Dendritic cell treated with granulocyte-macrophage colony-stimulating factor and Interleukin-4, amounts not matched to agents 40 ng/mL and 50 ng/mL, for 4 days (primary cell): ENCODE measurements at regions not wholly inside any gene's neighbourhood (a gene's known extent, or its start where the extent isn't known, plus 50 kb on each side); places are given as distances from the start of the nearest gene placed in this dataset.
"Not testable (repeated sequence)": the region's sequence is repeated elsewhere in the genome, so short reads cannot be mapped to it uniquely, and the experiment has no call there.

Source experiments
- H3K27ac Mint-ChIP-seq: one replicate; pipeline ENCODE4 v1.8.0; 2022; ENCODE audit warnings: mild to moderate bottlenecking, mixed read lengths
- H3K27me3 Mint-ChIP-seq: one replicate; pipeline ENCODE4 v1.8.0; 2022; ENCODE audit warnings: mild to moderate bottlenecking, mixed read lengths
- H3K36me3 Mint-ChIP-seq: one replicate; pipeline ENCODE4 v1.8.0; 2022; ENCODE audit warnings: low read depth, mixed read lengths
- H3K4me1 Mint-ChIP-seq: one replicate; pipeline ENCODE4 v1.8.0; 2022; ENCODE audit warnings: low read depth, mixed read lengths
- H3K4me3 Mint-ChIP-seq: one replicate; pipeline ENCODE4 v1.8.0; 2022; ENCODE audit warnings: mild to moderate bottlenecking, moderate library complexity, mixed read lengths
- H3K9me3 Mint-ChIP-seq: one replicate; pipeline ENCODE4 v1.8.0; 2022; ENCODE audit warnings: mixed read lengths
- intact Hi-C: fragments of 100-400 bp; cut with micrococcal nuclease; formaldehyde crosslinking; loops from one replicate; pipeline ENCODE4 v1.15.0; 2022

GRCh38 chr11:107276077-107276476, 181.5 kb downstream of the CWF19L2 start:
- H3K4me3 Mint-ChIP-seq = no peak overlapping the region
- no peaks in the 10 kb centered on the region for H3K27me3 Mint-ChIP-seq
- intact Hi-C loops = no loop called here

GRCh38 chr11:107275632-107276031, 182.0 kb downstream of the CWF19L2 start:
- H3K27ac Mint-ChIP-seq = no peak overlapping the region
- no peaks in the 10 kb centered on the region for H3K4me1 Mint-ChIP-seq
- H3K9me3 Mint-ChIP-seq = peaks cover 20% of the 10 kb centered on the region
- H3K36me3 Mint-ChIP-seq = no peaks in the 10 kb centered on the region
- intact Hi-C loops = no loop called here
- H3K4me3 Mint-ChIP-seq = no peak overlapping the region
- no peaks in the 10 kb centered on the region for H3K27me3 Mint-ChIP-seq

More at GRCh38 chr11:107276077-107276476, 181.5 kb downstream of the CWF19L2 start:
- Mint-ChIP-seq H3K9me3 (peaks cover 20% of the 10 kb centered on the region), H3K36me3 (no peaks in the 10 kb centered on the region), H3K4me1 (no peaks in the 10 kb centered on the region), H3K27ac (no peak overlapping the region)

- H3K27me3 Mint-ChIP-seq = no peaks in the 10 kb centered on the region
- H3K4me3 Mint-ChIP-seq = no peak overlapping the region
- H3K27ac Mint-ChIP-seq = no peak overlapping the region
- H3K4me1 Mint-ChIP-seq = no peaks in the 10 kb centered on the region
- H3K9me3 Mint-ChIP-seq = peaks cover 14% of the 10 kb centered on the region
- H3K36me3 Mint-ChIP-seq = no peaks in the 10 kb centered on the region
- intact Hi-C loops = no loop called here
Observed at GRCh38 chr11:107274138-107274537, 183.5 kb downstream of the CWF19L2 start.

GRCh38 chr11:107272561-107272960, 185.1 kb downstream of the CWF19L2 start:
- Mint-ChIP-seq H3K27me3 (no peaks in the 10 kb centered on the region), H3K27ac (no peak overlapping the region), H3K36me3 (no peaks in the 10 kb centered on the region), H3K4me1 (no peaks in the 10 kb centered on the region), H3K9me3 (peaks cover 8% of the 10 kb centered on the region), H3K4me3 (no peak overlapping the region)
- intact Hi-C loops = no loop called here

- H3K4me3 Mint-ChIP-seq = no peak overlapping the region
- no peaks in the 10 kb centered on the region for H3K4me1 Mint-ChIP-seq
- peaks cover 8% of the 10 kb centered on the region for H3K9me3 Mint-ChIP-seq
- no peak overlapping the region for H3K27ac Mint-ChIP-seq
- no peaks in the 10 kb centered on the region for H3K36me3 Mint-ChIP-seq
- intact Hi-C loops = no loop called here
- H3K27me3 Mint-ChIP-seq = no peaks in the 10 kb centered on the region
Observed at GRCh38 chr11:107271425-107271824, 186.2 kb downstream of the CWF19L2 start.

- no peaks in the 10 kb centered on the region for H3K4me1 Mint-ChIP-seq
- H3K27ac Mint-ChIP-seq = no peak overlapping the region
- H3K36me3 Mint-ChIP-seq = no peaks in the 10 kb centered on the region
- intact Hi-C loops = no loop called here
- no peaks in the 10 kb centered on the region for H3K27me3 Mint-ChIP-seq
- H3K9me3 Mint-ChIP-seq = peaks cover 8% of the 10 kb centered on the region
- no peak overlapping the region for H3K4me3 Mint-ChIP-seq
Observed at GRCh38 chr11:107268977-107269376, 188.6 kb downstream of the CWF19L2 start.

- Mint-ChIP-seq H3K9me3 (no peaks in the 10 kb centered on the region), H3K4me3 (no peak overlapping the region), H3K27me3 (no peaks in the 10 kb centered on the region), H3K4me1 (no peaks in the 10 kb centered on the region), H3K36me3 (no peaks in the 10 kb centered on the region), H3K27ac (no peak overlapping the region)
- intact Hi-C loops = no loop called here
Observed at GRCh38 chr11:107266455-107266854, 191.2 kb downstream of the CWF19L2 start.

- Mint-ChIP-seq H3K27me3 (no peaks in the 10 kb centered on the region), H3K9me3 (no peaks in the 10 kb centered on the region)
- intact Hi-C loops = no loop called here
Observed at GRCh38 chr11:107265591-107266121, 192.0 kb downstream of the CWF19L2 start.

GRCh38 chr11:107263844-107264563, 193.6 kb downstream of the CWF19L2 start:
- Mint-ChIP-seq H3K36me3 (no peaks in the 10 kb centered on the region), H3K27me3 (no peaks in the 10 kb centered on the region), H3K9me3 (no peaks in the 10 kb centered on the region), H3K4me1 (no peaks in the 10 kb centered on the region), H3K27ac (no peak overlapping the region), H3K4me3 (no peak overlapping the region)
- intact Hi-C loops = no loop called here

More at GRCh38 chr11:107265591-107266121, 192.0 kb downstream of the CWF19L2 start:
- no peak overlapping the region for H3K27ac Mint-ChIP-seq
- no peaks in the 10 kb centered on the region for H3K36me3 Mint-ChIP-seq
- no peaks in the 10 kb centered on the region for H3K4me1 Mint-ChIP-seq
- H3K4me3 Mint-ChIP-seq = no peak overlapping the region

GRCh38 chr11:107259811-107260221, 197.8 kb downstream of the CWF19L2 start:
- H3K9me3 Mint-ChIP-seq = peaks cover 24% of the 10 kb centered on the region
- no peak overlapping the region for H3K27ac Mint-ChIP-seq
- no peaks in the 10 kb centered on the region for H3K36me3 Mint-ChIP-seq
- intact Hi-C loops = no loop called here
- H3K27me3 Mint-ChIP-seq = no peaks in the 10 kb centered on the region
- no peak overlapping the region for H3K4me3 Mint-ChIP-seq
- H3K4me1 Mint-ChIP-seq = no peaks in the 10 kb centered on the region

- intact Hi-C loops = no loop called here
- Mint-ChIP-seq H3K27me3 (no peaks in the 10 kb centered on the region), H3K4me1 (no peaks in the 10 kb centered on the region), H3K27ac (no peak overlapping the region), H3K9me3 (peaks cover 39% of the 10 kb centered on the region), H3K36me3 (no peaks in the 10 kb centered on the region), H3K4me3 (no peak overlapping the region)
Observed at GRCh38 chr11:107257710-107258109, 199.9 kb downstream of the CWF19L2 start.

- H3K27ac Mint-ChIP-seq, H3K4me1 Mint-ChIP-seq, H3K27me3 Mint-ChIP-seq, intact Hi-C loops, H3K4me3 Mint-ChIP-seq, H3K36me3 Mint-ChIP-seq: not testable (repeated sequence)
- H3K9me3 Mint-ChIP-seq = peaks cover 47% of the 10 kb centered on the region
Observed at GRCh38 chr11:107253661-107254060, 204.0 kb downstream of the CWF19L2 start.

GRCh38 chr11:107252429-107253161, 205.0 kb downstream of the CWF19L2 start:
- Mint-ChIP-seq H3K4me3 (no peak overlapping the region), H3K36me3 (no peaks in the 10 kb centered on the region), H3K4me1 (no peaks in the 10 kb centered on the region), H3K27ac (no peak overlapping the region), H3K9me3 (peaks cover 38% of the 10 kb centered on the region), H3K27me3 (no peaks in the 10 kb centered on the region)
- intact Hi-C loops = no loop called here

- H3K9me3 Mint-ChIP-seq = peaks cover 31% of the 10 kb centered on the region
- no peak overlapping the region for H3K4me3 Mint-ChIP-seq
- intact Hi-C loops = no loop called here
- no peaks in the 10 kb centered on the region for H3K36me3 Mint-ChIP-seq
- H3K4me1 Mint-ChIP-seq = no peaks in the 10 kb centered on the region
- H3K27ac Mint-ChIP-seq = no peak overlapping the region
- H3K27me3 Mint-ChIP-seq = no peaks in the 10 kb centered on the region
Observed at GRCh38 chr11:107251298-107251697, 206.3 kb downstream of the CWF19L2 start.
